MM.1S (cell line): ENCODE measurements at regions not wholly inside any gene's neighbourhood (a gene's known extent, or its start where the extent isn't known, plus 50 kb on each side); places are given as distances from the start of the nearest gene placed in this dataset.
"Not testable (repeated sequence)": the region's sequence is repeated elsewhere in the genome, so short reads cannot be mapped to it uniquely, and the experiment has no call there.

Source experiments
- DNase-seq: peaks from one replicate; pipeline ENCODE4 v3.0.0-alpha.2; 2015
- H2AFZ ChIP-seq: fragments of 300-600 bp; sonication (generic); 2 replicates; pipeline ENCODE4 v1.6.0; 2016; ENCODE audit warnings: antibody characterized with exemption, low read length
- H3F3A ChIP-seq: fragments of 300-600 bp; sonication (generic); 2 replicates; pipeline ENCODE4 v1.6.1; 2016; ENCODE audit warnings: mild to moderate bottlenecking, antibody characterized with exemption, low read length, moderate library complexity, mixed read lengths; ENCODE audit not compliant: insufficient read depth
- H3K27ac ChIP-seq: fragments of 300-600 bp; sonication (generic); 2 replicates; pipeline ENCODE4 v1.5.1; 2016; ENCODE audit warnings: mild to moderate bottlenecking, low read length
- H3K27me3 ChIP-seq: fragments of 300-600 bp; sonication (generic); replicated peaks from 2 replicates; pipeline ENCODE4 v1.6.0; 2016; ENCODE audit warnings: low read length; ENCODE audit not compliant: insufficient read depth
- H3K36me3 ChIP-seq: fragments of 300-600 bp; sonication (generic); replicated peaks from 2 replicates; pipeline ENCODE4 v1.6.1; 2016; ENCODE audit warnings: mild to moderate bottlenecking, low read length, mixed read lengths; ENCODE audit not compliant: insufficient read depth
- H3K4me1 ChIP-seq: fragments of 300-600 bp; sonication (generic); 2 replicates; pipeline ENCODE4 v1.6.1; 2016; ENCODE audit warnings: low read length, mixed read lengths
- H3K4me2 ChIP-seq: fragments of 300-600 bp; sonication (generic); 2 replicates; pipeline ENCODE4 v1.6.0; 2016; ENCODE audit warnings: low read depth, low read length
- H3K4me3 ChIP-seq: fragments of 300-600 bp; sonication (generic); 2 replicates; pipeline ENCODE4 v1.5.1; 2016; ENCODE audit warnings: low read length, mixed read lengths
- H3K79me2 ChIP-seq: fragments of 300-600 bp; sonication (generic); 2 replicates; pipeline ENCODE4 v1.6.1; 2016; ENCODE audit warnings: mixed run types, low read length, mixed read lengths
- H3K9ac ChIP-seq: fragments of 300-600 bp; sonication (generic); 2 replicates; pipeline ENCODE4 v1.6.1; 2016; ENCODE audit warnings: low read length, mixed read lengths
- H3K9me2 ChIP-seq: fragments of 300-600 bp; sonication (generic); replicated peaks from 2 replicates; pipeline ENCODE4 v1.6.1; 2016; ENCODE audit warnings: mild to moderate bottlenecking, low read length, mixed read lengths; ENCODE audit not compliant: insufficient read depth
- H3K9me3 ChIP-seq: fragments of 300-600 bp; sonication (generic); replicated peaks from 2 replicates; pipeline ENCODE4 v1.6.1; 2016; ENCODE audit warnings: mild to moderate bottlenecking, low read length, mixed read lengths; ENCODE audit not compliant: insufficient read depth
- H4K20me1 ChIP-seq: fragments of 300-600 bp; sonication (generic); 2 replicates; pipeline ENCODE4 v1.6.1; 2016; ENCODE audit warnings: mild to moderate bottlenecking, low read length, moderate library complexity, mixed read lengths; ENCODE audit not compliant: insufficient read depth
- EZH2 ChIP-seq: fragments of 300-600 bp; sonication (generic); optimal IDR thresholded peaks from 2 replicates; pipeline ENCODE3; 2017; ENCODE audit warnings: low read depth, mild to moderate bottlenecking, antibody characterized with exemption, low read length, mixed read lengths
- EZH2phosphoT487 ChIP-seq: fragments of 300-600 bp; sonication (generic); IDR thresholded peaks from 2 replicates; pipeline ENCODE4 v1.6.1; 2018; ENCODE audit warnings: antibody characterized with exemption, low read length
- TF ChIP-seq, protein P1 (sequence below): fragments of 300-600 bp; sonication (generic); IDR thresholded peaks from 2 replicates; pipeline ENCODE4 v1.5.1; 2016; ENCODE audit warnings: antibody characterized with exemption, low read length, mixed read lengths

- Histone ChIP-seq H3K9me2 (no peaks in the 10 kb centered on the region), H3K9ac (no peak overlapping the region), H3K9me3 (no peaks in the 10 kb centered on the region), H3K79me2 (no peaks in the 10 kb centered on the region), H3K4me1 (peaks cover 11% of the 10 kb centered on the region), H3K4me3 (no peak overlapping the region), H3K27me3 (no peaks in the 10 kb centered on the region), H3K4me2 (no peak overlapping the region), H3K27ac (no peak overlapping the region), H3F3A (no peaks in the 10 kb centered on the region), H3K36me3 (no peaks in the 10 kb centered on the region), H2AFZ (no peak overlapping the region), H4K20me1 (no peaks in the 10 kb centered on the region)
- no peak for DNase-seq
- TF ChIP-seq EZH2phosphoT487, result no peak
- TF ChIP-seq, protein P1, sequence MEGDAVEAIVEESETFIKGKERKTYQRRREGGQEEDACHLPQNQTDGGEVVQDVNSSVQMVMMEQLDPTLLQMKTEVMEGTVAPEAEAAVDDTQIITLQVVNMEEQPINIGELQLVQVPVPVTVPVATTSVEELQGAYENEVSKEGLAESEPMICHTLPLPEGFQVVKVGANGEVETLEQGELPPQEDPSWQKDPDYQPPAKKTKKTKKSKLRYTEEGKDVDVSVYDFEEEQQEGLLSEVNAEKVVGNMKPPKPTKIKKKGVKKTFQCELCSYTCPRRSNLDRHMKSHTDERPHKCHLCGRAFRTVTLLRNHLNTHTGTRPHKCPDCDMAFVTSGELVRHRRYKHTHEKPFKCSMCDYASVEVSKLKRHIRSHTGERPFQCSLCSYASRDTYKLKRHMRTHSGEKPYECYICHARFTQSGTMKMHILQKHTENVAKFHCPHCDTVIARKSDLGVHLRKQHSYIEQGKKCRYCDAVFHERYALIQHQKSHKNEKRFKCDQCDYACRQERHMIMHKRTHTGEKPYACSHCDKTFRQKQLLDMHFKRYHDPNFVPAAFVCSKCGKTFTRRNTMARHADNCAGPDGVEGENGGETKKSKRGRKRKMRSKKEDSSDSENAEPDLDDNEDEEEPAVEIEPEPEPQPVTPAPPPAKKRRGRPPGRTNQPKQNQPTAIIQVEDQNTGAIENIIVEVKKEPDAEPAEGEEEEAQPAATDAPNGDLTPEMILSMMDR, result no peak
- no peak for TF ChIP-seq EZH2
These were observed 344.8 kb downstream of the ZNF674 start for GRCh38 chrX:46200413-46200812.

DNA sequence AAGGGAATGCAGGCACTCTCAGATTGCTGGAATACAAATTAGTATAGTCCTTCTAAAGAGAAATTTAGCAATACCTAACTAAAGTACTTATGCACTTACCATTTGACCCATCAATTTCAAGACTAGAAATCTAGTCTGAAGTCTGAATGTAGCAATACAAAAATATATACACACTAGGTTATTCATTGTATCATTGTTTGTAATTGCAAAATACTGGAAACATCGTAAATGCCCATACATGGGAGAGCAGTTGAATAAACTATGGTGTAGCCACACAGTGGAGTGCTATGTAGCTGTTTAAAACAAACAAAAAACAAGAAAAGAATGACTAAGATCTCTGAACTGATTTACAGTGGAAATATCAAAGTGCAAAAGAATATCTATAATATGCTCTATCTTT is 346.4 kb downstream of the ZNF674 start:
- no peak overlapping the region for H3K4me2 ChIP-seq
- no peaks in the 10 kb centered on the region for H3K79me2 ChIP-seq

DNA sequence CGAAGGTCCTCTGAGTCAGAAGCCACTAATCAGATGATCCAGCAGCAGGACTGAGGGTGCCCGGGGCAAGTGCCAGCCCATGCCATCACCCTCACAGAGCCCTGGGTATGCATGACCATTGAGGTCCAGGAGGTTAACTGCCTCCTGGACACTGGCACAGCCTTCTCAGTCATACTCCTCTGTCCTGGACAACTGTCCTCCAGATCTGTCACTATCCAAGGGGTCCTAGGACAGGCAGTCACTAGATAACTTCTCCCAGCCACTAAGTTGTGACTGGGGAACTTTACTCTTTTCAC is 358.5 kb downstream of the ZNF674 start:
- H3K9me2 ChIP-seq, H3K27ac ChIP-seq, H3K9ac ChIP-seq, DNase-seq, H3K4me1 ChIP-seq, H3K9me3 ChIP-seq, H3K79me2 ChIP-seq, H4K20me1 ChIP-seq, H2AFZ ChIP-seq, H3K4me2 ChIP-seq, H3F3A ChIP-seq, H3K27me3 ChIP-seq, H3K36me3 ChIP-seq, H3K4me3 ChIP-seq: not testable (repeated sequence)

More for the DNA sequence above, 346.4 kb downstream of the ZNF674 start:
- Histone ChIP-seq H3K4me1 (no peaks in the 10 kb centered on the region), H3K9ac (no peak overlapping the region), H3K9me2 (no peaks in the 10 kb centered on the region), H3K27me3 (no peaks in the 10 kb centered on the region), H3K36me3 (no peaks in the 10 kb centered on the region), H3F3A (no peaks in the 10 kb centered on the region), H2AFZ (no peak overlapping the region), H3K27ac (no peak overlapping the region), H3K9me3 (no peaks in the 10 kb centered on the region), H3K4me3 (no peak overlapping the region), H4K20me1 (no peaks in the 10 kb centered on the region)
- no peak for DNase-seq
- TF ChIP-seq EZH2, result no peak

GRCh38 chrX:46185923-46186810 is 359.1 kb downstream of the ZNF674 start:
- H3K4me3 ChIP-seq, result no peak overlapping the region
- H3K4me2 ChIP-seq, result no peak overlapping the region
- H3K9me2 ChIP-seq, result no peaks in the 10 kb centered on the region
- H4K20me1 ChIP-seq, result no peaks in the 10 kb centered on the region
- no peaks in the 10 kb centered on the region for H3K36me3 ChIP-seq
- H3K79me2 ChIP-seq, result no peaks in the 10 kb centered on the region
- H3K4me1 ChIP-seq, result no peaks in the 10 kb centered on the region
- H3K9me3 ChIP-seq, result no peaks in the 10 kb centered on the region
- no peaks in the 10 kb centered on the region for H3K27me3 ChIP-seq
- H3K9ac ChIP-seq, result no peak overlapping the region
- H2AFZ ChIP-seq, result no peak overlapping the region
- H3F3A ChIP-seq, result no peaks in the 10 kb centered on the region
- TF ChIP-seq EZH2phosphoT487, result no peak
- no peak overlapping the region for H3K27ac ChIP-seq
- no peak for DNase-seq
